NCI-H524 treated with DMSO at 0.1 percent for 48 hours (cell line): ENCODE measurements at regions not wholly inside any gene's neighbourhood (a gene's known extent, or its start where the extent isn't known, plus 50 kb on each side); places are given as distances from the start of the nearest gene placed in this dataset.

Source experiments
- DNase-seq: peaks from one replicate; lab custom pipeline; 2025; lab: John Stamatoyannopoulos, UW

DNA sequence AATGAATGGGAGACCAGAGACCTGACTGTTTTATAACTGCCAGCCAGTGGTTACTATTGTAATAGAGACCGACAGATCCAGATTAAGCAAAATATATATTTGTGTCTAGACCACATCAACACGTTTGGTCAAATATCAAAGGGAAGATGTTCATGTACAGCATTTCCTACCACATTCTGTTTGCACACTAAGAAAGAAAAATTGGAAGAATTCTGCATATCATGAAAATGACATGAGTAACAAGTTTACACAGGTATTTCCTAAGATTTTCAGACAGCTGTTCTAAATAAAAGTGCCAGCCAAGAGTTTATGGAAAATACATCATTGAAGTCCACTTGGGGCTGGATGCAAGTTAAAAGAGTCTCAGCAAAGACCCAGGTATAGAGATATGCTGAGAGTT is 145.5 kb upstream of the ANO3 start:
- DNase-seq, result no peak

DNA sequence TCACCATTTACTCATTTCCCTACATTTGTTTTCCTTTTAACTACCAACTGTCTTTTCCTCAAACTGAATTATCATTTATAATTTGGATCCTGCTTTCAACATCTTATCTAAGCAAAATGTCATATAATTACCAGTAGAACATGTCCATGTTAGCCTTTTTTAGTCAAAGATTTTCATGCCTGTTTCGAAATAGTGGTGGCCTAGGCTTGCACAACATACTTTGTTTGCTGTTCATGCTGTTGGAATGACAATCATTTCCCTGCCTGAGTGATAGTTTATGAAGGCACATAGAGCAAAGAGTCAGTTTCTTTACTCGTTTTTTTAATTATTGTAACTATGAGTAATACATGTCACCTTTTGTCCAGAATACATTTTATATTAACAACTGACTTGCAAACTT is 144.3 kb upstream of the ANO3 start:
- no peak for DNase-seq

DNA sequence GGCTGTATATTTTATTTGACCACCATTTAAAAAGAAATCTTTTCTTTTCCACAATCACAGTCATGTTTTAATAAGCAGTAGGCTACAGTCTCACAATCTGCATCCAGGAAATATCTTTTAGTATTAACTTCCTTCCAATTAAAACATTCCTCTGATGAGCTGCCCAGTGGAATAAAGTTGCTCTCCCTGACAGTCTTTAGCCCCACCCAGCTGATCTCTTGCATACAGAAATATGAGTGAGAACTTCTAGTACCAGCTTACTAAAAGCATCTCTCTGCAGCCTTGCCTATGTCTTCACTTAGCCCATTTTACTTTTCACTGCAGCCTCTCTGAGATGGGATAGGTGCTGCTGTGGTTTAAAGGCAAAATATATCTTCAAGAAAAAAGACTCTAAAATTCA is 143.4 kb upstream of the ANO3 start:
- no peak for DNase-seq

DNA sequence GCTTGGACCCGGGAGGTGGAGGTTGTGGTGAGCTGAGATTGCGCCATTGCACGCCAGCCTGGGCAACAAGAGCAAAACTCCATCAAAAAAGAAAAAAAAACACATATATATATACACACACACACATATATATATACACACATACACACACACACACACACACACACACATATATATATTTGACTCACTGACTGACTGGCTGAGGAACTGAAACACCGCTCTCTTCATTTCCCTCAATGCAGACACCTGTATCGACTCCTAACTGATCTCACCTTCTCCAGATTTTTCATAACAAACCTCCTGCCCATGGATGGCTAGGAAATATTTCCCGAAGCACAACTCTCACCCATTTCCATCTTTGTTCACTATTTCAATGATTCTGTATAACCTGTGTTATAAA is 140.7 kb upstream of the ANO3 start:
- no peak for DNase-seq

DNA sequence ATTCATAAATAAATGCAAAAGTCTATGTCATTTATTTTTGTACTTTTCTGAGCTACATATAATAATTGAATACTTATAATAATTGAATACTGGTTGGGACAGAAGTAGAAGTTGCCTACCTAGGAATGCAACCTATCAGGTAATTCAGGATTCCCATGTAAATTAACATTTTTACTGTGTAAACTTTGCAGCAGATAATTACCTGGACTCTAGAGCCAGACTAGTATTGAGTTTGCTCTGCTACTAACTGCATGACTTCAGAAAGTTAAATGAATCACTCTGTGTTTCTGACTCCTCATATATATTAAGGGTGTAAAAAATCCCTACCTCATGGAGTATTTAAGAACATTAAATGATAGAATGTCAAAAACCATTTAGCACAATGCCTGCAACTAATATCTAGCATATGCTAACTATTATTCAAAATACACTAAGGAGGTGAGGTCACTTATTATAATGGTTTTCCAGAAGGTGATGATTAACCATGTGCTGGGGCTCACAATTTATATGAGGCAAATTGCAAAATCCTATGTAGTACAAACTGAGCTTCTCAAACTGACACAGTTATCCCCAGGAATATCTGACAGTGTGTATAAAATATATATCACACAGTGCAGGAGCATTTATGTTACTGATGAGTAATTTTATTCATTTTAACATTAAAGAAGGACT is 138.1 kb upstream of the ANO3 start:
- no peak for DNase-seq

DNA sequence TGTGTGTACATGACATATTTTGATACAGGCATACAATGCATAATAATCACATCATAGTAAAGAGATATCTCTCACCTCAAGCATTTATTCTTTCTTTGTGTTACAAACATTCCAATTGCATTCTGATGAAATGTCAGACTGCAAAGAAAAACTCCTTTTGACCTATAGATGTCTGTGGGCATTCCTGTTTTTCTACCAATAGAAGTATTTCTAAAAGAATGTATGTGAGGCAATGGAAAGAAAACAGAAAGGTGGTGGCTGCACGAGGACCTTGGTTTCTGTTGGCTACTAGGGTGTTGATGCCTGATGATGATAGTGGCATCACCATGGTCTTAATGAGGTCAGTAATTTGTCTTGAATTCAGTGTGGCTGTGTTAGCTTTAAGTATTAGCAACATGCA is 137.0 kb upstream of the ANO3 start:
- no peak for DNase-seq

DNA sequence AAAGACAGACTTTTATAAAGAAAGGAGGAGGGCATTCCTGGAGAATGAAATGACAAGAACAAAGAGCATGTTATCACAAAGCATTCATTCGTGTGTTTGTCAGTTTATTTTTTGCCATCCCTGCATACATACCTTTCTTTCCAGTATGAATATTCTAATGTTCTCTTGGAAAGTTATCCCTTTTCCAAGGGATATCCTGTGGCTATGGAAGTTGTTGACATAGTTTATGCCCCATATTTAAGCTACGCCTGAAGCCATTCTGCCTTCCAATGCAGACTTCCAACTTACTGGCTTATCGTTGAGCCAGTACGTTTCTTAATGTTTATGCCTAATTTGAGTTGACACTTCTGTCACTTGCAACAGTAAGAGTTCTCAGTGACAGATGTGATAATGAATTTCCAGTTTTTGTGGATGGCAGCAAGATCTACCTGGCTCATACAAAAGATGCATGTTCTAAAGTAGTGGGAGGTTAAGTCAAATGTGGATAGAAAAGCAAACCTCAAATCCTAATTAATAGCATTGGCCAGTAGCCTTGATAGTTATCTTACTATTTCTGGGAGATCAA is 133.3 kb upstream of the ANO3 start:
- no peak for DNase-seq

DNA sequence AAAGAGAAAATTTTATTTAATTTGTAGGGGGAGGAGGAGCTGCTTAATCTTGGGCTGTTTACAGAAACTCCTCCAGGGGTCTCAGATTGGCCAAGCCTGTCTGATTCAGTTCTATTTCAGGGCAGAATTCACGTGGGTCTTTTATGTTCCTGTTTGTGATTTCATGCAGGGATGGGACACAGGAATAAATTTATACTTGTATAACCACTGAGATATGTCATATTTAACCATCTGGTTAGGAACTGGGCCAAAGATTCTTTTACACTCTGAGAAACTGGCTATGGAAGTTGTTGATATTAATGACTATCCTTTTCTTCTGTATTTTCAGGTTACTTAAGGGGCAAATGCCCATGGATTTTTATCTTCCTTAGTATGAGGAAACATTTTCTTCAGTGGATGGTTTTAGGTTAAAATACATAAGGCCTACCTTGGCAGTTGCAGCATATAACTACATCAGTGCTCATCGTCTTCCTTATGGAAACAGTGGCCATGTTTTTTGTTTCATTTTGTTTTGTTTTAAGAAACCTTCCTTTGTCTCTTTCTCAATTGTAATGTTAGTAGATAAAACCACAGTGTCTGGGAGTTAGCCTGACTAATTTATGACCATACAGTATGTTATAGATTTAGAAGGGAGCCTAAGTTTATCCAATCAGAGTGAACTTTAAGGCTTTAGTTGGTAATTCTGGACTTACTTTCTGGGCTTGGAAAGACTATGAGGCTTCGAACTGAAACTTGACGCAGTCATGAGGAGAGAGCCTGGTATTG is 132.4 kb upstream of the ANO3 start:
- DNase-seq, result no peak

DNA sequence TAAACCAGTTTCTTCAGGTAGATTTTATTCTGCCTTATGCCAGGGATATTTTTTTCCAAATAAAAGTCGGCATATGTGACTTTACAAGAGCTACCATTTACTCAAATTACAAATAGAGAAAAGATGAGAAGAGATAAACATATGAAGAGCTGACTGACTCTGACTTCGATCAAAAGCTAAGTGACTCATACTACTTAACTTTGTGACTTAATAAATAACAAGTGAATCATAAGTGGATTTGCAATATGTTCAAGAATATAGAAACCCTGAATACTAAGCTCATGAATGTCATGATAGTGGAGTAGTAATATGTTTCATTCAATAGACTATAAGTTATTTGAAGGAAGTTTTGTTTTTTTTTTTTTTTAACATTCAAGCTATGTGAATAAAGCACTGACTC is 130.5 kb upstream of the ANO3 start:
- peak; percentile 50 for DNase-seq

DNA sequence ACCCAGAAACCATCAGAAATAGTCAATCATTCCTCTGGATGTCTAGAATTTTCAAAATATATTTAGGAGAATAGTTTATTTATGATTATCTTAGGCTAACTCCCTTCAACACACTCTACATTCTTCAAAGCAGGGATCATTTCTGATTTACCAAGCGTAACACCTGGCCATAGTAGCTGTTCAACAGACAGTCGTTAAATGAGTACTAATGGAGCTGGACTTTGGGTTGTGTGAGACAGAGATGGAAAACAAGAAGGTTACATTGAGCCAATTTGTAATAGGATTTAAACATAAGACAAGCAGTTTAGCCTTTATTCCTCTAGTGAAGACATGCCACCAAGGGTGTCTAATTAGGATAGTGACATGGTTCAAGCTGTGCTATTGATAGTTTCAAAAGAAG is 129.2 kb upstream of the ANO3 start:
- DNase-seq, result no peak

DNA sequence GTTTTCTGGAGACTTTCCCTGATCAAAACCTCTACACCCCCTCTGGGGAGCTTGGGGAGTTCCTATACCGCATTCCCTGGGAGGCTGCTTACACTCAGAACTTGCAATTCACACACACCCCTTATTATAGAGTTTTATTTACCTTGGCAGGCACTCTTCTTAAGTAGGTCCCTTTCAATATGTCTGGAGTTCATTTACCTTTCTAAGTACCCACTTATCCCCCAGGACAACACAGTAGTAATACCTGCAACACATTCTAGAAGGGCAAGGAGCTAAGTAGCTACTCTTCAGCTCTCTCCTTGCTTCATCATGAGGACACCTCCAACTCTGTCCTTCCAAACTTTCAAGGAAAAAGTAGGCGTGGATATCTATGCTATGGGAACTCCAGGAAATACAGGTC is 127.8 kb upstream of the ANO3 start:
- DNase-seq, result no peak

DNA sequence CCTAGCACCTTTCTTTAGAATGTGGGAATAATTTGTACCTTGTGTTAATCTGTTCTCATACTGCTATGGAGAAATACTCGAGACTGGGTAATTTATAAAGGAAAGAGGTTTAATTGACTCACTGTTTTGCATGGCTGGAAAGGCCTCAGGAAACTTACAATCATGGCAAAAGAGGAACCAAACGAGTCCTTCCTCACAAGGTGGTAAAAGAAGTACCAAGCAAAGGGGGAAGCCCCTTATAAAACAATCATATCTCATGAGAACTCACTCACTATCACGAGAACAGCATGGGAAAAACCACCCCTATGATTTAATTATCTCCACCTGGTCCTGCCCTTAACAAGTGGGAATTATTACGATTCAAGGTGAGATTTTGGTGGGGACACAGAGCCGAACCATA is 127.1 kb upstream of the ANO3 start:
- no peak for DNase-seq

DNA sequence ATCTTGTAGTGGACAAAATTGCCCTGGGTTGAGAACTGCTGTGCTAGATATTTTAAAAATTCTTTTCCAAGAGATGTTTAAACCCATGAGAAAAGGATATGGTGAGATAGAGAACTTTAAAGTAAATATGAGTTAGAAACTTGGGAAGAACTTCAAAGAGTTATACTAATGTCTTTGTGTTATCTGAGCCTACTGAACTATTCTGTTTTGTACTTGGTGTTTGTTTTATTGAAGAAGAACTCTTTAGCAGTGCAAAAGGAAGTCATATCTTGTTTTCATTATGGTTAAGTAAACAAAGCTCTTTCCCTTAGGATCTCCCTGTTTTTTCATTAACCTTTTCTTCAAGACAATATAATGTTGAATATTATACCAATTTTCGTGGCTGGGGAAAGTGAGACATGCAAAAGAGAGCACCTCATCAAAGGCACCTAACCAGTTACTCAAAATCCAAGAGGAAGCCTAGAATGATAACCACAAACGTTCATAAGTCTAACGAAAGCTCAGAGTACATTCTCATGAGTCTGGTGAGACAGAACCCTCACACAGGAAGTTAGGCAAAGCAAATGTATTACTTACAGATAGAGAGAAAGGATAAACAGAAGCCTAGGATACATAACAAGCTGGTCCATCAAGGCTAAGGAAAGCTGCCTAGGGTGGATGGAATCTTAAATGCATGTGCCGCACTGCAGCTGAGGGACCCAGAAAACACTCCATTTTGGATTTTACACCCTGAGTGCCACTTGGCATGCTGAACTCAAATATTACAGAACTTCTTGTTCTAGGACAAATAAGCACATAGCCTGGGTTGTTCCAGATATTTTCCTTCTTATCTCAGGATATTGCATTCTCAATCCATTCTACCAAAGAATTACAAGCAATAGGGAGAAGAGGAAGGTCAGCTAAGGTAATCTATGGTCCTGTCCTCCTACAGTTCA is 112.5 kb upstream of the ANO3 start:
- DNase-seq, result no peak

DNA sequence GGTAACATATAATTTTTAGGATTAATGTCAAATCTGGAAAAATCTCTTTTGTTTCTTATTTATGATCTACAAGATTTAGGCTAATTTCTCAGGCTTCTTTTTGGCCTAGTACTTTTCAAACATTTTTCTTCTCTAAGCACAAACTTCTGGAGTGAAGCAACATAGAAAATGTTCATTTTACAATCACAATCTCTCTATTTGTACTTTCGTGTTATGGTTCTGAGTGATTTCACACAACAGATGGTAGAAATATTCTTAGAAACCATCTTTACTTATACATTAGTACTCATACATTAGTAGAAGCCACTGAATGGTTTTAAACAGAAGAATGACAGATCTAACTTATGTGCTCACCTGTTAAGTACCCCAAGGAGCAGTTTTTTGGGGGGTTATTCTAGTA is 106.3 kb upstream of the ANO3 start:
- DNase-seq, result peak; percentile 52

DNA sequence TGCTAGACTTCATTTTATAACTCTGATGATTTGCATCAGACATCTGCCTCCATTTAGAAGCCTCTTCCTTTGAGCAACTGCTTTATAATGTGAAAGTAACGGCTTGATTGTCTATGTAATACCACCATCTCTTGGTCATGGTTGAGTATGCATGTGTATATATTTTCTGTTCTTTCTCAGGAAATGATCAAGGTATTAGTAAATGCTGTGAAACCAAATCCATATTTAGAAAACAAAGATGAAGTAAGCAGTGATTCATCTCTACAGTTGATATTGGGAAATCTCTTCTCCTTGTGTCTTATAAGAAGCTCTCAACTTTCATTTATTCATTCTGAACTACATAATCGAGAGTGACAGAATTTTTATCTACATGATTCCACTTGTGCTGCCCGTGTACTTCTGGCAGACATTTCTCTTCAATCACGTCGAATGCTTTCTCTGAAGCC is 104.6 kb upstream of the ANO3 start:
- peak; percentile 8 for DNase-seq

DNA sequence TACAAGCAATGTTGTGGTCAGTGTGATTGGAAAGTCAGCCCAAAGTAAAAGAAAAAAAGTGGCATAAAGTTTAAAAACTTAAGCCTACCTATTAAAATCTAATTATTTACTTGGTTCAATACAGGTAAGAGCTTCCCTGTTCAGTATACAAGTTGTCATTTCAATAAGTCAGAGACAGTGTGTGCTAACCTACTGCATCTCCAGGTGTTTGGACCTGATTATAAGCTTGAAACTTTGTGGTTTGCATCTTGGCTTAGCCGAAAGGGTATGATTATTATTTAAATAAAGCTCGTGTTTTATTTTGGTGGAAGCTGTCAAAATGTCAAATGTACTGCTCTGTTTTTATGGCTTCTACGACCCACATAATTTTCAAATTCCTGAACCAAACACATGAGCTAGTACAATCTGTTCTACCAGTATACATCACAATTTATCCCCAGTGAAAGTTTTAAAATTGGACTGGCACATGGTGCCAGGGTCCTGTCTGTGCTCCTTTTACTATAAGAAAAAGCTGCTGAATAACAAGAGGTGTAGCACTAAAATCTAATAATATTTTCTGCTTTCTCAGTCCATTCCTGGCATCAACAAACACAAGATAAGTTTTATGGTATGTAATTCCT is 103.9 kb upstream of the ANO3 start:
- no peak for DNase-seq

DNA sequence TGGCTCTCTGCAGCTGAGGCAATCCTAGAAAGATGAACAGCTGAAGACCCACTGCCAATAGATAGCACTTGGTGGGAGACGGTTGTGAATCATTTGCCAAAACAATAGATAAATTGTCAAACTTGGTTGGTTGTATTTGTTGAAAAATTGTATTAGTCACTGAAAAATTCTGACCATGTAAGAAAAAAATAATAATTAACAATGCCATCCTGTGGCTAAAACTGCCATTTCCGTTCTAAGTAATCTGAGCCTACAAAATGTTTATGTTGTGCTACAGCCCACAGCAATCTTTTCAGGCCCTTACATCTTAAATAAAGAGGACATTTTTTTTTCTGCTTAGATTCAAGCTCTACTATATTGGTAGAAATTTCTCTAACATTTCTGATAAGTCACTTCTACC is 103.2 kb upstream of the ANO3 start:
- no peak for DNase-seq

DNA sequence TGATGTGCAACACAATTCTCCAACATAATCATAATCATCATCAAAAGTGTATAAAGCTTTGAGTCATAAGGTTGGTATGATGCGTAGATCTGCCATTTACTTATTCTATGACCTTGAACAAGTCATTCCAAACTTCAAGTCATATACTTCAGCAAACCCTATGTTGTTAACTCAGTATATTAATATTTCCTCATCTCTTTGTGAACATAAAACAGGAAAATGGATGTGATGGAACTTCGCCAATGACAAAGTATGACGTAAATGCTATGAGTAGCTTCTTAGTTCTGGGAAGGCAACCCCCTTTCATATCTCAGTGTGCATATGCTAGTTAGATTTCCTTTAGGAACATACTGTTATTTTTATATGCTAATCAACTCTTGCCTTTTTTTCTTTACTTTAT is 102.7 kb upstream of the ANO3 start:
- DNase-seq, result no peak

DNA sequence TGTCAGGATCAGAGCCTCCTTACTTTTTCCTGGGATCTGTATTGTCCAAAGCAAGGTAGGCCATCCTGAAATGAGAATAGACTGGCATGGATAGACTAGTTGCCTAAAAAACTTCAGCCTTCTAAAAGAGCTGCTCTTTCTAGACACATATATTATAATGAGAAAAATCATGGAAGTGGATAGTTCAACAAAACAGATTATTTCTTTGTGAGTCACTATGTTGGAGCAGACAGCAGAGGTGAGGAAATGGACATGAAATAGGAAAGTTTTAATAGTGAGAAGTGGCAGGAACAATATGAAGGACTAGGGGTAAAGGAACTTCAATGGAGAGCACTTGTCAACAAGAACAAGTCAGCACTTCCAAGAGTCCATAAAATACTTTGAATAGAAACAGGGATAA is 101.9 kb upstream of the ANO3 start:
- no peak for DNase-seq

DNA sequence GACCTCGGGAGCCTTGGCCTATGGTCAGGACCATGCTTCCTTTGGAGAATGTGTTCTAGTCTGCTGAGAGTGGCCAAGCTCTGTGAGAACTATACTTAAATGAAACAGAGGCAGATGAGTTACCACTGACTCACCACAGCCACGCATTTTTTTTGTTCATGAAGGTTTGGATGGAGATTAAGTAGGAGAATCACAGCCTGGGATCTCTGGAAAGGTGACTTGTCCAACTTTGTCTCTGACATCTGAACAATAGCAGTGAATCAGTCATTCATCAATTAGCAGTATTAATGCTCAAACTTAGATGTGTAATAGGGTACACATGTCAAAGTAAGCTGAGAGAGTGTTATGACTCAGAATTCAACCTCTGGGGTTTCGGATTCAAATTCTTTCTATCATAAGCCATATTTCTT is 100.7 kb upstream of the ANO3 start:
- no peak for DNase-seq

DNA sequence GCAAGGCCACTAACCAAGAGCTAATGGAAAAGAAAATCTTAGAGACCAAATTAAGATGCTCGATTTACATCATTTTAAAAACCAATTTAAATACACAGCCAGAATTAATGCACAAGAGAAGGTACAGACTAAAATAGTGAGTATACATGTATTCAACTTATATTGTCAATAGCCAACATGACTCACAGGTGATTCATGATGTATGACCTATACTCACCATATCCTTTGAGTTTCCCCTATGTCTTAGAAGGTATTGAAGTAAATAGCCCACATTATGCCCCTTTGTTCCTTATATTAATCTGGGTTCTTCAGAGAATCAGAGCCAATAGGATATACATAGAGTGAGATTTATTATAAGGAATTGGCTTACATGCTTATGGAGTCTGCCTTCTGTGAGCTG is 97.5 kb upstream of the ANO3 start:
- DNase-seq, result no peak

DNA sequence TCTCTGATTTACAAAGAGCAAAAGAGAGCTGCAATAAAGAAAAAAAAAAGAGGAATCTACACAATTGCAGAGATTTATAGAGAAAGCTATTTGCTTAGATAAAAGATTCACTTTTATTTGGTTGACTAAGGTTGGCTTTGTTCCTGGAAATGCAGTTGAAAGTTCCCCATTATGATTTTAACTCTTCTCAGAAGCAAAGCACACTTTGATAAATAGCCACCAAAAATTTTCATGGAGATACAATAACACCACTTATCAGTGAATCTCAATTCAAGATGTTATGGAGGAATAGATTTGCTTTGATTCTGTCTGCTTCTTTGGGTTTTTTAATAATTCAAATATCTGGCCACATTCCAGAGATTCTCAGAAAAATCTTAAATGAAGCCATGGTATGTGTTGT is 88.5 kb upstream of the ANO3 start:
- no peak for DNase-seq
